AG09309 (cell line): ENCODE measurements at regions not wholly inside any gene's neighbourhood (a gene's known extent, or its start where the extent isn't known, plus 50 kb on each side); places are given as distances from the start of the nearest gene placed in this dataset.

Experiments
- DNase-seq: peaks from one replicate; pipeline ENCODE4 v3.0.0-alpha.2; 2010; ENCODE audit warnings: low read depth
- H3K4me3 ChIP-seq: 2 replicates; pipeline ENCODE4 v1.5.1; 2011; ENCODE audit warnings: mild to moderate bottlenecking, low read depth, low read length, moderate library complexity; ENCODE audit not compliant: control insufficient read depth
- TF ChIP-seq, protein P1 (sequence below): IDR thresholded peaks from 2 replicates; pipeline ENCODE4 v1.5.1; 2011; ENCODE audit warnings: mild to moderate bottlenecking, low read depth, low read length, inconsistent platforms; ENCODE audit not compliant: insufficient read depth, control insufficient read depth; ENCODE audit errors: missing control alignments

DNA sequence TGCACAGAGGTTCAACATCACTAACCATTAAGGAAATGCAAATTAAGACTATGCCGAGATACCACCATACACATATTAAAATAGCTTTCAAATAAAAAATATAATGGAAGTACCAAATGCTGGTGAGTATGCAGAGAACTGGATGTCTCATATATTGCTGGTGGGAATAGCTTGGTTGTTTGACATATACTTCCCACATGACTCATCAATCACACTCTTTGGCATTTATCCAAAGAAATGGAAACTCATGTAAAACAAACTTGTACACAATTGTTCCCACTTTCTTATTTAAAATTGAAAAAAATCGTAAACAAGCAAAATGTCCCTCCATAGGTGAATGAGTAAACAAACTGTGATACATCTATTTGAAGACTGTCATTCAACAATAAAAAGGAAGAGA lies 982.6 kb upstream of the ATXN8OS start:
- TF ChIP-seq, protein P1, sequence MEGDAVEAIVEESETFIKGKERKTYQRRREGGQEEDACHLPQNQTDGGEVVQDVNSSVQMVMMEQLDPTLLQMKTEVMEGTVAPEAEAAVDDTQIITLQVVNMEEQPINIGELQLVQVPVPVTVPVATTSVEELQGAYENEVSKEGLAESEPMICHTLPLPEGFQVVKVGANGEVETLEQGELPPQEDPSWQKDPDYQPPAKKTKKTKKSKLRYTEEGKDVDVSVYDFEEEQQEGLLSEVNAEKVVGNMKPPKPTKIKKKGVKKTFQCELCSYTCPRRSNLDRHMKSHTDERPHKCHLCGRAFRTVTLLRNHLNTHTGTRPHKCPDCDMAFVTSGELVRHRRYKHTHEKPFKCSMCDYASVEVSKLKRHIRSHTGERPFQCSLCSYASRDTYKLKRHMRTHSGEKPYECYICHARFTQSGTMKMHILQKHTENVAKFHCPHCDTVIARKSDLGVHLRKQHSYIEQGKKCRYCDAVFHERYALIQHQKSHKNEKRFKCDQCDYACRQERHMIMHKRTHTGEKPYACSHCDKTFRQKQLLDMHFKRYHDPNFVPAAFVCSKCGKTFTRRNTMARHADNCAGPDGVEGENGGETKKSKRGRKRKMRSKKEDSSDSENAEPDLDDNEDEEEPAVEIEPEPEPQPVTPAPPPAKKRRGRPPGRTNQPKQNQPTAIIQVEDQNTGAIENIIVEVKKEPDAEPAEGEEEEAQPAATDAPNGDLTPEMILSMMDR = no peak
- no peak for DNase-seq
- H3K4me3 ChIP-seq = no peak overlapping the region

DNA sequence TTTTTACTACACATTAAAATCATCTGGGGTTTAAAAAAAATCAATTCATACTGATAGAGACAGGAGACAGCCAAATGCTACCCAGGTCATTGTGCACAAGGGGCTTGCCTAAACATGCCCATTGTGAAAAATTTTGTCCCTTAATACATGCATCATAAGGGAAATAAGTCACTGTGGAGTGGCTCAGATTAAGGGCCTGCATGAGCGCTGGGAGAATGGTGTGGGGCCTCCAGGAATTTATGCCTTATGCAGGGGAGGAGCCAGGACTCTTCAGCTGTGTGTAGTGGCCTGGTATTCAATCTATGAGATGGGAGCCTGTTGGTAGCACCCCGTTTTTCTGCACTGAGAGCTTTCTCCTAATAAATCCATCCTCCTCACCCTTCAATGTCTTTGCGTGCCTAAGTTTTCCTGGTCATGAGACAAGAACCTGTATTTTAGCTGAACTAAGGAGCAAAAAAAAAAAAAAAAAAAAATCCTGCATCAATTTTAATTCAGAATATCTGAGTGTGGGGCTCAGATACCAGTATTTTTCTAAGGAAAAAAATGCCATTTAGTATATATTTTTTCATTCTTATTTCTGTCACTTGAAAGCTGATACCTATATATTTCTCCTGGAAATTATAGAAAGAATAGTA lies 997.6 kb upstream of the ATXN8OS start:
- no peak overlapping the region for H3K4me3 ChIP-seq
- DNase-seq = no peak
- TF ChIP-seq, protein P1 = no peak

- DNase-seq = no peak
- H3K4me3 ChIP-seq = no peak overlapping the region
- TF ChIP-seq, protein P1 = no peak
Measured at GRCh38 chr13:69108486-69108885, 999.1 kb upstream of the ATXN8OS start.

GRCh38 chr13:69107436-69107835 lies 1000.2 kb upstream of the ATXN8OS start:
- TF ChIP-seq, protein P1 = no peak

DNA sequence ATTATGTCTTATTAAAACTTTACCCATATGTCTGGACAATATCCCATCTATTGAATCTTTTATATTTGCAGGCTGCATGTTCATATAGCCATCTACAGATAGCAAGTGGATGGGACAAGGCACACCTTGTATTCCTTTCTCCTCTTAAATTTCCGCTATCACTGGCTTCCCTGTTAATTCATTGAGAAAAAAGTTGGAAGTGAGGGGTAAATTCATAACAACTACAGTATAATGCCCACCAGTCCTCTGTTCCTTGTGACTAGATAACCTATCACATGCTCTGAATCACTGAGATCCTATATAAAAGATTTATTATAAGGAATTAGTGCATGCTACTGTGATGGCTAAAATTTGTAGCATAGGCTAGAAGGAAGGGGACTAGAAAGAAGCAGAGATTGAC lies 1005.8 kb upstream of the ATXN8OS start:
- TF ChIP-seq, protein P1 = no peak
- no peak overlapping the region for H3K4me3 ChIP-seq
- DNase-seq = no peak

More at GRCh38 chr13:69107436-69107835, 1000.2 kb upstream of the ATXN8OS start:
- no peak overlapping the region for H3K4me3 ChIP-seq
- no peak for DNase-seq

- TF ChIP-seq, protein P1 = no peak
- H3K4me3 ChIP-seq = no peak overlapping the region
- DNase-seq = no peak
Measured at GRCh38 chr13:69094485-69094884, 1013.1 kb upstream of the ATXN8OS start.
